Muscle of leg (tissue), 3 donors: ENCODE measurements at regions not wholly inside any gene's neighbourhood (a gene's known extent, or its start where the extent isn't known, plus 50 kb on each side); places are given as distances from the start of the nearest gene placed in this dataset.
"Not testable (repeated sequence)": the region's sequence is repeated elsewhere in the genome, so short reads cannot be mapped to it uniquely, and the experiment has no call there.

Source experiments
- DNase-seq: peaks from one replicate; pipeline ENCODE4 v3.0.0; 2013
- H3K27ac ChIP-seq: one replicate; pipeline ENCODE4 v1.5.1; 2013; ENCODE audit warnings: mild to moderate bottlenecking, low read length, control low read depth
- H3K27me3 ChIP-seq: one replicate; pipeline ENCODE4 v1.6.1; 2013; ENCODE audit warnings: low read length; ENCODE audit not compliant: control insufficient read depth, insufficient read depth
- H3K36me3 ChIP-seq: one replicate; pipeline ENCODE4 v1.6.1; 2013; ENCODE audit warnings: low read length; ENCODE audit not compliant: control insufficient read depth, insufficient read depth
- H3K4me1 ChIP-seq: one replicate; pipeline ENCODE4 v1.6.1; 2013; ENCODE audit warnings: low read length; ENCODE audit not compliant: control insufficient read depth, insufficient read depth
- H3K4me3 ChIP-seq: one replicate; pipeline ENCODE4 v1.5.1; 2013; ENCODE audit warnings: low read length, control low read depth
- H3K9me3 ChIP-seq: replicated peaks from 2 replicates; pipeline ENCODE4 v1.6.1; 2013; ENCODE audit warnings: low read depth, low read length; ENCODE audit not compliant: control insufficient read depth
- WGBS: methylation state at CpG from one replicate; pipeline ENCODE4 v1.1.5; 2013; ENCODE audit warnings: missing lambda C conversion rate; ENCODE audit not compliant: insufficient coverage; 5-methylcytosine and 5-hydroxymethylcytosine counted together

- no peaks in the 10 kb centered on the region for H3K9me3 ChIP-seq
- DNase-seq, result no peak
- H3K4me1 ChIP-seq, result no peaks in the 10 kb centered on the region
- no peaks in the 10 kb centered on the region for H3K27me3 ChIP-seq
- WGBS, result no CpG with 5 or more reads among the region's 1 CpG
- H3K36me3 ChIP-seq, result no peaks in the 10 kb centered on the region
- H3K27ac ChIP-seq, result no peak overlapping the region
- no peak overlapping the region for H3K4me3 ChIP-seq
Observed at GRCh38 chr10:123244747-123245146, 90.5 kb downstream of the BUB3 start.

- no peak overlapping the region for H3K4me3 ChIP-seq
- H3K27me3 ChIP-seq, result no peaks in the 10 kb centered on the region
- 93% methylated on average over 4 of the region's 9 CpGs for WGBS
- H3K9me3 ChIP-seq, result no peaks in the 10 kb centered on the region
- no peaks in the 10 kb centered on the region for H3K36me3 ChIP-seq
- no peak overlapping the region for H3K27ac ChIP-seq
- H3K4me1 ChIP-seq, result no peaks in the 10 kb centered on the region
- no peak for DNase-seq
Observed at GRCh38 chr10:123245264-123245663, 91.1 kb downstream of the BUB3 start.

- no peaks in the 10 kb centered on the region for H3K27me3 ChIP-seq
- H3K27ac ChIP-seq, result no peak overlapping the region
- H3K36me3 ChIP-seq, result no peaks in the 10 kb centered on the region
- WGBS, result no CpG with 5 or more reads among the region's 1 CpG
- H3K4me1 ChIP-seq, result no peaks in the 10 kb centered on the region
- H3K4me3 ChIP-seq, result no peak overlapping the region
- DNase-seq, result peak; percentile 53
- no peaks in the 10 kb centered on the region for H3K9me3 ChIP-seq
Observed at GRCh38 chr10:123249894-123250293, 95.7 kb downstream of the BUB3 start.

- DNase-seq, result no peak
- Histone ChIP-seq H3K4me1 (no peaks in the 10 kb centered on the region), H3K36me3 (no peaks in the 10 kb centered on the region), H3K9me3 (no peaks in the 10 kb centered on the region), H3K27me3 (no peaks in the 10 kb centered on the region), H3K4me3 (no peak overlapping the region), H3K27ac (no peak overlapping the region)
- no CpG with 5 or more reads among the region's 4 CpGs for WGBS
Observed at GRCh38 chr10:123250640-123251039, 96.4 kb downstream of the BUB3 start.

- Histone ChIP-seq H3K27ac (no peak overlapping the region), H3K9me3 (no peaks in the 10 kb centered on the region), H3K27me3 (no peaks in the 10 kb centered on the region), H3K4me1 (no peaks in the 10 kb centered on the region), H3K4me3 (no peak overlapping the region), H3K36me3 (no peaks in the 10 kb centered on the region)
- no peak for DNase-seq
- no CpG with 5 or more reads among the region's 4 CpGs for WGBS
Observed at GRCh38 chr10:123252779-123253178, 98.6 kb downstream of the BUB3 start.

- not testable (repeated sequence) for H3K9me3 ChIP-seq, DNase-seq, H3K4me3 ChIP-seq, H3K27ac ChIP-seq, H3K27me3 ChIP-seq, H3K36me3 ChIP-seq, H3K4me1 ChIP-seq
- WGBS, result 86% methylated on average over 5 of the region's 5 CpGs
Observed at GRCh38 chr10:123254343-123254742, 100.1 kb downstream of the BUB3 start.

- no peaks in the 10 kb centered on the region for H3K36me3 ChIP-seq
- 100% methylated on average over 5 of the region's 13 CpGs for WGBS
- H3K9me3 ChIP-seq, result no peaks in the 10 kb centered on the region
- H3K27ac ChIP-seq, result no peak overlapping the region
- H3K27me3 ChIP-seq, result no peaks in the 10 kb centered on the region
- no peaks in the 10 kb centered on the region for H3K4me1 ChIP-seq
- no peak overlapping the region for H3K4me3 ChIP-seq
- no peak for DNase-seq
Observed at GRCh38 chr10:123257904-123258456, 103.8 kb downstream of the BUB3 start.

- H3K4me3 ChIP-seq, result no peak overlapping the region
- no peak overlapping the region for H3K27ac ChIP-seq
- no peaks in the 10 kb centered on the region for H3K36me3 ChIP-seq
- 56% methylated on average over 2 of the region's 2 CpGs for WGBS
- no peak for DNase-seq
- H3K9me3 ChIP-seq, result no peaks in the 10 kb centered on the region
- H3K4me1 ChIP-seq, result no peaks in the 10 kb centered on the region
- no peaks in the 10 kb centered on the region for H3K27me3 ChIP-seq
Observed at GRCh38 chr10:123259081-123259480, 104.9 kb downstream of the BUB3 start.

GRCh38 chr10:123259791-123260190 is 105.6 kb downstream of the BUB3 start:
- no peaks in the 10 kb centered on the region for H3K36me3 ChIP-seq
- no peak for DNase-seq

GRCh38 chr10:123262456-123262855 is 108.3 kb downstream of the BUB3 start:
- Histone ChIP-seq H3K36me3 (no peaks in the 10 kb centered on the region), H3K4me1 (no peaks in the 10 kb centered on the region), H3K4me3 (no peak overlapping the region), H3K9me3 (no peaks in the 10 kb centered on the region), H3K27me3 (no peaks in the 10 kb centered on the region), H3K27ac (no peak overlapping the region)
- 65% methylated on average over 4 of the region's 9 CpGs for WGBS
- peak; percentile 9 for DNase-seq

More at GRCh38 chr10:123259791-123260190, 105.6 kb downstream of the BUB3 start:
- no peaks in the 10 kb centered on the region for H3K9me3 ChIP-seq
- no peak overlapping the region for H3K27ac ChIP-seq
- no peaks in the 10 kb centered on the region for H3K27me3 ChIP-seq
- no peaks in the 10 kb centered on the region for H3K4me1 ChIP-seq
- WGBS, result 81% methylated on average over 5 of the region's 11 CpGs
- H3K4me3 ChIP-seq, result no peak overlapping the region

GRCh38 chr10:123266971-123267370 is 112.8 kb downstream of the BUB3 start:
- Histone ChIP-seq H3K9me3 (no peaks in the 10 kb centered on the region), H3K36me3 (no peaks in the 10 kb centered on the region), H3K27ac (no peak overlapping the region), H3K4me1 (no peaks in the 10 kb centered on the region), H3K27me3 (peaks cover under 1% of the 10 kb centered on the region), H3K4me3 (no peak overlapping the region)
- no CpG with 5 or more reads among the region's 1 CpG for WGBS
- no peak for DNase-seq
